ENCODE measurements at regions not wholly inside any gene's neighbourhood (a gene's known extent, or its start where the extent isn't known, plus 50 kb on each side); places are given as distances from the start of the nearest gene placed in this dataset.

GRCh38 chr2:143936538-143936847 lies 583.4 kb downstream of the ZEB2 start:
- Histone ChIP-seq H3K9me1 (ENCODE audit: control insufficient read depth, insufficient read depth, low read length) (no peaks in the 10 kb centered on the region), H3K79me2 (ENCODE audit: control insufficient read depth, insufficient read depth, low read length) (no peaks in the 10 kb centered on the region), H3K27ac (ENCODE audit: extremely low read depth, low read depth, low read length) (no peak overlapping the region), H3K27me3 (ENCODE audit: control insufficient read depth in 2 of 2, insufficient read depth in 2 of 2, low read length in 2 of 2) (no peaks in the 10 kb centered on the region), H2AFZ (ENCODE audit: low read depth, low read length) (no peak overlapping the region), H3K4me1 (replicated peaks in 1 of 2; ENCODE audit: control insufficient read depth in 2 of 2, insufficient read depth in 2 of 2, low read length in 2 of 2) (peaks cover 0 to 7% of the 10 kb centered on the region in 2 experiments; a peak in 1 of 5 replicates), H3K9ac (ENCODE audit: insufficient read depth in 1 of 2, low read depth in 2 of 2, low read length in 2 of 2) (no peak overlapping the region), H3K9me3 (replicated peaks; ENCODE audit: control insufficient read depth, insufficient read depth, low read depth, low read length) (no peaks in the 10 kb centered on the region), H3K4me3 (no peak overlapping the region), H3K4me2 (ENCODE audit: insufficient read depth, low read length) (no peak overlapping the region), H4K20me1 (replicated peaks; ENCODE audit: control insufficient read depth, insufficient read depth, low read length) (no peaks in the 10 kb centered on the region), H3K36me3 (ENCODE audit: control insufficient read depth, insufficient read depth, low read length) (no peaks in the 10 kb centered on the region)
- ATAC-seq (no peak), DNase-seq (ENCODE audit: extremely low read depth in 1 of 4, low spot score in 3 of 4) (no peak), FAIRE-seq (no peak)
- in situ Hi-C loops (cut with MboI): no loop called here
- WGBS (ENCODE audit: insufficient coverage, low coverage, missing lambda C conversion rate): 80% methylated on average over 12 of the region's 14 CpGs
- ChIA-PET POLR2A (no interaction called here), CTCF (ENCODE audit: low intra/inter-chr PET ratio) (no interaction called here)
- intact Hi-C loops (cut with micrococcal nuclease): no loop called here
- BruUV-seq (replicated peaks): no TSS peak
- no peak for TF ChIP-seq ZNF407 (IDR thresholded peaks at IDR 0.05; ENCODE audit: low read depth)
- TF ChIP-seq MTA2 (IDR thresholded peaks at IDR 0.05; ENCODE audit: low read depth): no peak
- no peak for TF ChIP-seq CUX1 (CRISPR knock-in tag; IDR thresholded peaks at IDR 0.05)
- TF ChIP-seq ZBTB12 (CRISPR knock-in tag; IDR thresholded peaks at IDR 0.05): no peak
- no peak for TF ChIP-seq SRF (CRISPR knock-in tag; IDR thresholded peaks at IDR 0.05)
- no peak for TF ChIP-seq MEF2A (IDR thresholded peaks at IDR 0.05; ENCODE audit: control insufficient read depth, low read depth, low read length)
- TF ChIP-seq IFI16 (CRISPR knock-in tag; IDR thresholded peaks at IDR 0.05): no peak
- TF ChIP-seq ILF3 (IDR thresholded peaks at IDR 0.05; ENCODE audit: borderline replicate concordance): no peak
